ENCODE measurements at regions not wholly inside any gene's neighbourhood (a gene's known extent, or its start where the extent isn't known, plus 50 kb on each side); places are given as distances from the start of the nearest gene placed in this dataset.

DNA sequence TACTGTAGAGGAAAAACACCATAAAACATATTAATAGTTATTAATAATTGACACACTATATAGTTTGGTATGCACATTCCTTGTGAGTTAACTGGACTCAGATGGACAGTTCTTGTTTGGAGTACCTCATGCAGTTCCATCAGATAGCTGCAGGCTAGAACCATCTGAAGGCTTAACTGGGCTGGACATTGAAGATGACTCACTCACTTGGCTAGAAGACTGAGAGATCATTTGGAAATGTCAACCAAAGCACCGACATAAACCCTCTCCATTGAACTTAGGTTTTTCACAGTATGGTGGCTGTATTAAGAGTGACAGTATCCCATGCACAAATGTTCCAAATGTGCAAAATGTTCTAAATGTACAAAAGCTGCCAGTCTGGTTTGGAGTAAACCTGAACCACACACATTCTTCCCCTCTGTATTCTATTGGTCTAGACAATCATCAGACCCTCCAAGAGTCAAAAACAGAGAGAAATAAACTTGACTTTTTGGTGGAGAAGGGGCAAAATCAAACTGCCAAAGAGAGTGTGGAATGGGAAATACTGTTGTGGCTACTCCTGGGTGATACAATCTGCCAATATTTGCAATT, 708.4 kb downstream of the KCNT2 start (continued):
- TF ChIP-seq CHAMP1 (IDR thresholded peaks at IDR 0.05) (peak; percentile 92), SMAD4 (CRISPR knock-in tag; conservative IDR thresholded peaks at IDR 0.05) (peak; percentile 75; the same call in 1 of the 2 replicates), SIX5 (IDR thresholded peaks at IDR 0.05; ENCODE audit: borderline replicate concordance in 1 of 2, insufficient read depth in 1 of 2, low read depth in 1 of 2, low read length in 2 of 2) (no peak), NFE2L1 (tag; IDR thresholded peaks at IDR 0.05; ENCODE audit: borderline replicate concordance, low read depth) (no peak), MYC (IDR thresholded peaks at IDR 0.05; ENCODE audit: low read depth, low read length) (0 out of 2 replicates have a peak, but pooled peaks have one; percentile 23), MYC (CRISPR knock-in tag; IDR thresholded peaks at IDR 0.05; ENCODE audit: borderline replicate concordance, low read depth) (no peak), STAT5A (IDR thresholded peaks at IDR 0.05; ENCODE audit: borderline replicate concordance, low read length) (peak; percentile 58), MEF2D (tag; conservative IDR thresholded peaks at IDR 0.05; ENCODE audit: low read depth) (peak; percentile 63; the same call in 1 of the 2 replicates), JUND (IDR thresholded peaks at IDR 0.05; ENCODE audit: borderline replicate concordance, low read depth, low read length) (peak; percentile 99), JUND (tag; IDR thresholded peaks at IDR 0.05; ENCODE audit: borderline replicate concordance, low read depth, low read length) (peak; percentile 99), SMAD1 (IDR thresholded peaks at IDR 0.05; ENCODE audit: low read depth, low read length, partially characterized antibody) (no peak), MAX (CRISPR knock-in tag; IDR thresholded peaks at IDR 0.05) (no peak), DMBX1 (CRISPR knock-in tag; IDR thresholded peaks at IDR 0.05; ENCODE audit: borderline replicate concordance) (peak; percentile 65; the same call in 1 of the 2 replicates), TCFL5 (CRISPR knock-in tag; conservative IDR thresholded peaks at IDR 0.05) (no peak), ZNF830 (CRISPR knock-in tag; IDR thresholded peaks at IDR 0.05) (no peak), HMGXB4 (CRISPR knock-in tag; IDR thresholded peaks at IDR 0.05) (no peak), MEF2A (IDR thresholded peaks at IDR 0.05; ENCODE audit: control insufficient read depth, low read depth, low read length) (peak; percentile 77)
- TF ChIP-seq, protein P1, sequence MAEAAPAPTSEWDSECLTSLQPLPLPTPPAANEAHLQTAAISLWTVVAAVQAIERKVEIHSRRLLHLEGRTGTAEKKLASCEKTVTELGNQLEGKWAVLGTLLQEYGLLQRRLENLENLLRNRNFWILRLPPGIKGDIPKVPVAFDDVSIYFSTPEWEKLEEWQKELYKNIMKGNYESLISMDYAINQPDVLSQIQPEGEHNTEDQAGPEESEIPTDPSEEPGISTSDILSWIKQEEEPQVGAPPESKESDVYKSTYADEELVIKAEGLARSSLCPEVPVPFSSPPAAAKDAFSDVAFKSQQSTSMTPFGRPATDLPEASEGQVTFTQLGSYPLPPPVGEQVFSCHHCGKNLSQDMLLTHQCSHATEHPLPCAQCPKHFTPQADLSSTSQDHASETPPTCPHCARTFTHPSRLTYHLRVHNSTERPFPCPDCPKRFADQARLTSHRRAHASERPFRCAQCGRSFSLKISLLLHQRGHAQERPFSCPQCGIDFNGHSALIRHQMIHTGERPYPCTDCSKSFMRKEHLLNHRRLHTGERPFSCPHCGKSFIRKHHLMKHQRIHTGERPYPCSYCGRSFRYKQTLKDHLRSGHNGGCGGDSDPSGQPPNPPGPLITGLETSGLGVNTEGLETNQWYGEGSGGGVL (CRISPR knock-in tag; IDR thresholded peaks at IDR 0.05): no peak
- TF ChIP-seq, protein P2, sequence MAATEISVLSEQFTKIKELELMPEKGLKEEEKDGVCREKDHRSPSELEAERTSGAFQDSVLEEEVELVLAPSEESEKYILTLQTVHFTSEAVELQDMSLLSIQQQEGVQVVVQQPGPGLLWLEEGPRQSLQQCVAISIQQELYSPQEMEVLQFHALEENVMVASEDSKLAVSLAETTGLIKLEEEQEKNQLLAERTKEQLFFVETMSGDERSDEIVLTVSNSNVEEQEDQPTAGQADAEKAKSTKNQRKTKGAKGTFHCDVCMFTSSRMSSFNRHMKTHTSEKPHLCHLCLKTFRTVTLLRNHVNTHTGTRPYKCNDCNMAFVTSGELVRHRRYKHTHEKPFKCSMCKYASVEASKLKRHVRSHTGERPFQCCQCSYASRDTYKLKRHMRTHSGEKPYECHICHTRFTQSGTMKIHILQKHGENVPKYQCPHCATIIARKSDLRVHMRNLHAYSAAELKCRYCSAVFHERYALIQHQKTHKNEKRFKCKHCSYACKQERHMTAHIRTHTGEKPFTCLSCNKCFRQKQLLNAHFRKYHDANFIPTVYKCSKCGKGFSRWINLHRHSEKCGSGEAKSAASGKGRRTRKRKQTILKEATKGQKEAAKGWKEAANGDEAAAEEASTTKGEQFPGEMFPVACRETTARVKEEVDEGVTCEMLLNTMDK (IDR thresholded peaks at IDR 0.05; ENCODE audit: borderline replicate concordance, insufficient read depth, low read depth, low read length, poor library complexity, severe bottlenecking): no peak

Data from K562 (cell line).